ENCODE measurements at regions not wholly inside any gene's neighbourhood (a gene's known extent, or its start where the extent isn't known, plus 50 kb on each side); places are given as distances from the start of the nearest gene placed in this dataset.

- no peak overlapping the region for H3K4me3 Mint-ChIP-seq
- no peak for DNase-seq
- no peaks in the 10 kb centered on the region for H3K9me3 Mint-ChIP-seq
- no peak overlapping the region for H3K27ac Mint-ChIP-seq
- H3K36me3 Mint-ChIP-seq = no peaks in the 10 kb centered on the region
- H3K4me1 Mint-ChIP-seq = no peaks in the 10 kb centered on the region
- no peaks in the 10 kb centered on the region for H3K27me3 Mint-ChIP-seq
Measured at GRCh38 chr2:76256458-76257088, 545.9 kb upstream of the GCFC2 start.

GRCh38 chr2:76252704-76253103 is 542.0 kb upstream of the GCFC2 start:
- Mint-ChIP-seq H3K9me3 (no peaks in the 10 kb centered on the region), H3K4me1 (no peaks in the 10 kb centered on the region), H3K27me3 (no peaks in the 10 kb centered on the region), H3K36me3 (no peaks in the 10 kb centered on the region), H3K4me3 (no peak overlapping the region), H3K27ac (no peak overlapping the region)
- DNase-seq = no peak

GRCh38 chr2:76251342-76251741 is 540.6 kb upstream of the GCFC2 start:
- Mint-ChIP-seq H3K36me3 (no peaks in the 10 kb centered on the region), H3K4me1 (no peaks in the 10 kb centered on the region), H3K9me3 (no peaks in the 10 kb centered on the region), H3K27me3 (no peaks in the 10 kb centered on the region), H3K4me3 (no peak overlapping the region), H3K27ac (no peak overlapping the region)
- DNase-seq = no peak

DNA sequence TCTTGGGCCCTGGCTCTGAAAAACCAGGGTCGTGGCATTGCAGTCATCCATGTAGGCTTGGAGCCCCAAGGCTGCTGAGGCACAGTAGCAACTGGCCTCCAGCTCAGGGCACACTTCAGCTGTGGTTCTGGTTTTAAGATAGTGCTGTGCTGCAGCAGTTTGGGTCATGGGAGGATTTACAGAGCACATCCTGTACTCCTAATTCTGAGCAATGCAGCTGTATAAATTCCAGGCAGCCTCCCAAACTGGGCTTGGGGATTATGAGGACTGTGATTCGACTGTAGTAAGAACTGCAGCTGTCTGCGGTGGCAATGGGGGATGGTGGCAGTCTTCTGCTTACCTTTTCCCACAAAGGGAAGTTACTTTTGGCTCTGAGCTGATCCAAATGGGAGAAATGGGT is 536.3 kb upstream of the GCFC2 start:
- Mint-ChIP-seq H3K4me1 (no peaks in the 10 kb centered on the region), H3K27ac (no peak overlapping the region), H3K4me3 (no peak overlapping the region), H3K9me3 (no peaks in the 10 kb centered on the region), H3K27me3 (no peaks in the 10 kb centered on the region), H3K36me3 (no peaks in the 10 kb centered on the region)
- no peak for DNase-seq

DNA sequence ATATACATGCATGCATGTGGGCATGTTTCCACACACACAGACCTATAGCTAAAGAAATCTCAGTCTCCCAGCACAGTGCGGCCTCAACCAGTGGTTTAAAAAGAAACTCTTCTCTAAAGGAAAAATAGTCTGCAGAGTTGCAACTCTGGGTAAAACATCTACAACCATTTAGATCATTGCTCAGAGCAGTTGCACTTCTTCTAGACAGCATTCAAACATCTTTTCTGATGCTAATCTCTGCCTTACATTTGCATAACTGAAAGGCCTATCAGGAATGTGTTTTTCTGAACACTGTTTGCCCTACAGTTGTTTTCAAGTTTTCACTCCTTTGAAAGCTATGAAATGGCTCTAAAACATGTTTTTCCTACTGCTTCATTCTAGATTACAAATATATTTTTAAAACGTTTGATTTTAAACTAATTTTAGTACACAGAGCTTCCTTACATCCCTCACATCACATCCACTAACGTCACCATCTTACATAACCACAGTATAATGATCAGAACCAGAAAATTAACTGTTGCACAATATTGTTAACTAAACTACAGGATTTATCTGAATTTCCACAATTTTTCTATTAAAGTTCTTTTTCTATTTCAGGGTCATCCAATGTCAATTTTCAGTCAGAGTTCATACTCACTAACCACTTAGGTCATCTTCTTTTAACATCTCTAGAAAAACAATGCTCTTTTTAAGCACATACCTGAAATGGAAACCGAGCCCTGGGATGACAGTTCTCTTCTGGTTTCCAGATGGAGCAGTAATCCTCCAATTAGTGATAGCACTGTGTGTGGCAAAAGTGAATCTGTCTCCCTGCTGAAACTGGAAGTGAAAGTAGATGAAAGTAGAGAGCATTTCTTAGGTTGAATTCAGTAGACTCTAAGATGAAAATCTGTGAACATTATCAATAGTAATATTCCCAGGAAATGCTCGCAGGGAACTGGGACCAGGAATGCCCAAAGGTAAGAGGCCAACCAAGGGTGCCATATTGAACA is 501.6 kb upstream of the GCFC2 start:
- no peak for DNase-seq
- Mint-ChIP-seq H3K9me3 (no peaks in the 10 kb centered on the region), H3K4me1 (no peaks in the 10 kb centered on the region), H3K27me3 (no peaks in the 10 kb centered on the region), H3K27ac (no peak overlapping the region), H3K4me3 (no peak overlapping the region), H3K36me3 (no peaks in the 10 kb centered on the region)

GRCh38 chr2:76210551-76210950 is 499.8 kb upstream of the GCFC2 start:
- H3K4me1 Mint-ChIP-seq = no peaks in the 10 kb centered on the region
- no peaks in the 10 kb centered on the region for H3K27me3 Mint-ChIP-seq
- no peak overlapping the region for H3K4me3 Mint-ChIP-seq
- H3K27ac Mint-ChIP-seq = no peak overlapping the region
- no peaks in the 10 kb centered on the region for H3K9me3 Mint-ChIP-seq
- no peak for DNase-seq
- no peaks in the 10 kb centered on the region for H3K36me3 Mint-ChIP-seq

- no peak overlapping the region for H3K27ac Mint-ChIP-seq
- H3K4me1 Mint-ChIP-seq = no peaks in the 10 kb centered on the region
- H3K4me3 Mint-ChIP-seq = no peak overlapping the region
- no peak for DNase-seq
- peaks cover 3% of the 10 kb centered on the region for H3K9me3 Mint-ChIP-seq
- no peaks in the 10 kb centered on the region for H3K27me3 Mint-ChIP-seq
- H3K36me3 Mint-ChIP-seq = no peaks in the 10 kb centered on the region
Measured at GRCh38 chr2:76204048-76204447, 493.3 kb upstream of the GCFC2 start.

DNA sequence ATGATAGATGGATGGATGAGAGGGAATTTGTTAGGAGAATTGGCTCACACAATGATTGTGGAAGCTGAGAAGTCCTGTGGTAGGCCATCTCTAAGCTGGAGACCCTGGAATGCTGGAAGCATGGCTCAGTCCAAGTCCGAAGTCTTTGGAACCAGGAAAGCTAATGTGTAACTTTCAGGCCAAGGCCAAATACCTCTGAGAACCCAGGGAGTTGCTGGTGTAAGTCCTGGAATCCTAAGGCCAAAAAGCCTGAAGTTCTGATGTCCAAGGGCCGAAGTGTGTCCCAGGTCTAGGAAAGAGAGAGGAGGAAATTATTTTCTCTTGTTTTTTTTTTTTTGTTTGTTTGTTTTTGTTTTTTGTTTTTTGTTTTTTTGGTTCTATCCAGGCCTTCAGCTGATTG is 492.2 kb upstream of the GCFC2 start:
- H3K27ac Mint-ChIP-seq = no peak overlapping the region
- H3K4me1 Mint-ChIP-seq = no peaks in the 10 kb centered on the region
- no peak for DNase-seq
- H3K4me3 Mint-ChIP-seq = no peak overlapping the region
- H3K36me3 Mint-ChIP-seq = no peaks in the 10 kb centered on the region
- H3K9me3 Mint-ChIP-seq = peaks cover 3% of the 10 kb centered on the region
- no peaks in the 10 kb centered on the region for H3K27me3 Mint-ChIP-seq

- no peaks in the 10 kb centered on the region for H3K9me3 Mint-ChIP-seq
- no peak overlapping the region for H3K4me3 Mint-ChIP-seq
- no peaks in the 10 kb centered on the region for H3K36me3 Mint-ChIP-seq
- no peak overlapping the region for H3K27ac Mint-ChIP-seq
- H3K27me3 Mint-ChIP-seq = no peaks in the 10 kb centered on the region
- no peaks in the 10 kb centered on the region for H3K4me1 Mint-ChIP-seq
- peak; percentile 8 for DNase-seq
Measured at GRCh38 chr2:76197842-76198448, 487.2 kb upstream of the GCFC2 start.

- H3K4me1 Mint-ChIP-seq = no peaks in the 10 kb centered on the region
- no peaks in the 10 kb centered on the region for H3K36me3 Mint-ChIP-seq
- H3K4me3 Mint-ChIP-seq = no peak overlapping the region
- no peak overlapping the region for H3K27ac Mint-ChIP-seq
- no peak for DNase-seq
- no peaks in the 10 kb centered on the region for H3K9me3 Mint-ChIP-seq
- H3K27me3 Mint-ChIP-seq = no peaks in the 10 kb centered on the region
Measured at GRCh38 chr2:76197428-76197827, 486.7 kb upstream of the GCFC2 start.

DNA sequence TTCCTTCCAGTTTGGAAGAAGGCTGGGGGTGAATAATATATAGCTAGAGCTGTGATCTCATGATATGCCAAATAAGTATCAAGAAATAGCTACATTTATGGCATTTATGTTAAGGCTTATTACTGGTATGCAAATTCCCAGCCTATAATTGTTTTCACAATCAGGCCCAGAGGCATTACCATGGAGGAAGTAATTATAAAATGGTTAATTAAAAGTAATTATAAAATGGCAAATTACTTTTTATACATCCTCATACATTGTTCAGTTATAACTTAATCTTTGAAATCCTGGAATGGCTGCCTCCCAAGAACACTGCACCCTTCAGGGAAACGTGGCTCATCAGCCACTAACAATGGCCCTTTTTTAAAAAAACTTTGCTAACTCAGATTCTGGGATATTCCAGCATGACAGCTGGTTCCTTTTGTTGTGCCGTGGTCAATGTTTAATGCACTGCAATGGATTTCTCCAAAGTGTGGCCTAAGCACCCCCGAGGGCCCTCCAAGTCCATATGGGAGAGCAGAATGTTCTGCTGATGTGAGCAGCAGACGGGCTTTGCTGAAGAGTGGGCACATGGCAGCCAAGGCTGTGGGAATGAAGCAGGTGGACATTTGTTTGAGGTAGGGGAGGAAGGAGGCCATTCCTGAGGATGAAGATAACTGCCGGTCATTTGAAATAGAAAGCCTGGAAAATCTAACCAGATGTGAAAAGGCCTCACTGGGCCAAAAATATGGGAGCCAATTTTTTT is 483.5 kb upstream of the GCFC2 start:
- DNase-seq = no peak
- H3K4me1 Mint-ChIP-seq = no peaks in the 10 kb centered on the region
- no peaks in the 10 kb centered on the region for H3K36me3 Mint-ChIP-seq
- H3K27me3 Mint-ChIP-seq = no peaks in the 10 kb centered on the region
- H3K4me3 Mint-ChIP-seq = no peak overlapping the region
- peaks cover 3% of the 10 kb centered on the region for H3K9me3 Mint-ChIP-seq
- no peak overlapping the region for H3K27ac Mint-ChIP-seq

- Mint-ChIP-seq H3K4me1 (no peaks in the 10 kb centered on the region), H3K27me3 (no peaks in the 10 kb centered on the region), H3K9me3 (peaks cover 3% of the 10 kb centered on the region), H3K4me3 (no peak overlapping the region), H3K27ac (no peak overlapping the region), H3K36me3 (no peaks in the 10 kb centered on the region)
- DNase-seq = no peak
Measured at GRCh38 chr2:76193089-76193488, 482.4 kb upstream of the GCFC2 start.

- Mint-ChIP-seq H3K36me3 (no peaks in the 10 kb centered on the region), H3K27me3 (no peaks in the 10 kb centered on the region), H3K4me3 (no peak overlapping the region), H3K27ac (no peak overlapping the region), H3K9me3 (peaks cover 3% of the 10 kb centered on the region), H3K4me1 (no peaks in the 10 kb centered on the region)
- DNase-seq = no peak
Measured at GRCh38 chr2:76188334-76189008, 477.8 kb upstream of the GCFC2 start.

- peaks cover 3% of the 10 kb centered on the region for H3K9me3 Mint-ChIP-seq
- H3K4me1 Mint-ChIP-seq = no peaks in the 10 kb centered on the region
- H3K27ac Mint-ChIP-seq = no peak overlapping the region
- H3K36me3 Mint-ChIP-seq = no peaks in the 10 kb centered on the region
- no peak for DNase-seq
- no peak overlapping the region for H3K4me3 Mint-ChIP-seq
- no peaks in the 10 kb centered on the region for H3K27me3 Mint-ChIP-seq
Measured at GRCh38 chr2:76187415-76187814, 476.7 kb upstream of the GCFC2 start.

All from activated naive CD8-positive, alpha-beta T cell treated with anti-CD3 and anti-CD28 coated beads for 36 hours (primary cell).